22Rv1 (cell line): ENCODE measurements at regions not wholly inside any gene's neighbourhood (a gene's known extent, or its start where the extent isn't known, plus 50 kb on each side); places are given as distances from the start of the nearest gene placed in this dataset.

Experiments
- H3K27ac ChIP-seq: fragments of 450-650 bp; 2 replicates; pipeline ENCODE4 v1.5.1; 2017
- CTCF ChIP-seq: fragments of 450-650 bp; IDR thresholded peaks from 2 replicates; pipeline ENCODE4 v1.5.1; 2017; ENCODE audit warnings: mild to moderate bottlenecking
- ZFX ChIP-seq: fragments of 450-650 bp; IDR thresholded peaks from 2 replicates; pipeline ENCODE4 v1.6.1; 2017; ENCODE audit warnings: antibody characterized with exemption, borderline replicate concordance

DNA sequence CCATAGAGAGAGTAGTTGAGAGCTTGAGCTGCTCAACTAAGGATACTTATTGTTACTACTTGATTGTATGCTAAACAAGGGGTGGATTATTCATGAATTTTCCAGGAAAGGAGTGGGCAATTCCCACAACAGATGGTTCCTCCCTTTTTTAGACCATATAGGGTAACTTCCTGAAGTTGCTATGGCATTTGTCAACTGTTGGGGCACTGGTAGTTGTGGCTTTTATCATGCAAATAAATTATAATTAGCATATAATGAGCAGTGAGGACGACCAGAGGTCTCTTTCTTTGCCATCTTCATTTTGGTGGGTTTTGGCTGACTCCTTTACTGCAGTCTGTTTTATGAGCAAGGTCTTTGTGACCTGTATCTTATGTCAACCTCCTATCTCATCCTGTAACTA is 1403.5 kb upstream of the PABPC4L start:
- no peak for TF ChIP-seq ZFX
- TF ChIP-seq CTCF: no peak
- no peak overlapping the region for H3K27ac ChIP-seq

DNA sequence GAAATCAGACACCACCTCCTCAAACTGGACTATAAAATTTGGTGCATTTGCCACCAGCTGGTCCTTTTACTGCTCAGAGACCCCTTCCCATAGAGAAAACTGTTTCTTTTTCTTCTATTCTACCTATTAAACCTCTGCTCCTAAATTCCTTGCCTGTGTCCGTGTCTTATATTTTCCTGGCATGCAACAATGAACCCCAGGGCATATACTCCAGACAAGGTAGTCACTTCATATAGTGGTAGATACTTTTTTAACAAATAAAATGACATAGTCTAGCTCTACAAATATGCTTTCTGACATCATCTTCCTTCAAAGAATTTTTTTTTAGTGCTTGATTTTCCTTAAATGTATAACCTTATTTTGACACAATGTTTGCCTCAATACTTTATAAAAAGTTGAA is 1402.9 kb upstream of the PABPC4L start:
- no peak overlapping the region for H3K27ac ChIP-seq
- TF ChIP-seq ZFX (no peak), CTCF (no peak)

GRCh38 chr4:135601351-135601750 is 1399.8 kb upstream of the PABPC4L start:
- TF ChIP-seq CTCF (no peak), ZFX (no peak)
- no peak overlapping the region for H3K27ac ChIP-seq

GRCh38 chr4:135598151-135598550 is 1396.6 kb upstream of the PABPC4L start:
- no peak overlapping the region for H3K27ac ChIP-seq
- TF ChIP-seq ZFX: no peak
- TF ChIP-seq CTCF: no peak

- no peak for TF ChIP-seq ZFX
- no peak for TF ChIP-seq CTCF
- H3K27ac ChIP-seq: no peak overlapping the region
Measured at GRCh38 chr4:135594521-135594920, 1392.9 kb upstream of the PABPC4L start.

GRCh38 chr4:135575041-135575440 is 1373.5 kb upstream of the PABPC4L start:
- TF ChIP-seq CTCF (no peak), ZFX (no peak)
- H3K27ac ChIP-seq: no peak overlapping the region

DNA sequence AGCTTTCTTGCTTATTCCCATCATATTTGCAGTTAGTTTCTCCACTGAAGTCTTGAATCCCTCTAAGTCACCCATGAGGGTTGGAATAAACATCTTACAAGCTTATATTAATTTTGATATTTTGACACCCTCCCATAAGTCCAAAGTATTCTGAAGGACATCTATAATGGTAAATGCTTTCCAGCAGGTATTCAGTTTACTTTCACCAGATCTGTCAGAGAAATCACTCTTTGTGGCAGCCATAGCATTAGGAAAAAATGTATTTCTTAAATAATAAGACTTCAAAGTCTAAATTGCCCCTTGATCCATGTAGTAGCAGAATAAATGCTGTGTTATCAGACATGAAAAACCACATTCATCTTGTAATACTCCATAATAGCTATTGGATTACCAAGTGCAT is 1371.7 kb upstream of the PABPC4L start:
- H3K27ac ChIP-seq: no peak overlapping the region
- TF ChIP-seq CTCF: no peak
- no peak for TF ChIP-seq ZFX
